HG03558 (cell line): ENCODE measurements at regions not wholly inside any gene's neighbourhood (a gene's known extent, or its start where the extent isn't known, plus 50 kb on each side); places are given as distances from the start of the nearest gene placed in this dataset.
"Not testable (repeated sequence)": the region's sequence is repeated elsewhere in the genome, so short reads cannot be mapped to it uniquely, and the experiment has no call there.

Source experiments
- ATAC-seq: cut with Tn5 transposase; IDR thresholded peaks from one replicate; pipeline ENCODE4 v1.9.1; 2021; ENCODE audit warnings: moderate number of reproducible peaks; ENCODE audit not compliant: unreplicated experiment; ENCODE audit errors: extremely low read depth

GRCh38 chr17:51429938-51430337 lies 169.6 kb downstream of the UTP18 start:
- not testable (repeated sequence) for ATAC-seq

GRCh38 chr17:51430591-51430990 lies 170.2 kb downstream of the UTP18 start:
- ATAC-seq = no peak

GRCh38 chr17:51434434-51435170 lies 174.3 kb downstream of the UTP18 start:
- ATAC-seq = no peak

DNA sequence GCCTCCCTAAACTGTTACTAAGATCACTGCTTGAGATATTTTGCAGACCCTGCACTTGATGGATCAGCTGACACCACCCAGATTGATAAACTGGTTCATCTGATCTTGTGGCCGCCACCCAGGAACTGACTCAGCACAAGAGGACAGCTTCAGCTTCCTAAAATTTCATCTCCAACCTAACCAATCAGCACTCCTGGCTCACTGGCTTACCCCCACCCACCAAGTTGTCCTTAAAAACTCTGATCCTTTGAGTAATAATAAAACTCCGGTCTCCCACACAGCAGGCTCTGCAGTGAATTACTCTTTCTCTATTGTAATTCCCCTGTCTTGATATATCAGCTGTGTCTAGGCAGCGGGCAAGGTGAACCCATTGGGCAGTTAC lies 174.8 kb downstream of the UTP18 start:
- no peak for ATAC-seq

DNA sequence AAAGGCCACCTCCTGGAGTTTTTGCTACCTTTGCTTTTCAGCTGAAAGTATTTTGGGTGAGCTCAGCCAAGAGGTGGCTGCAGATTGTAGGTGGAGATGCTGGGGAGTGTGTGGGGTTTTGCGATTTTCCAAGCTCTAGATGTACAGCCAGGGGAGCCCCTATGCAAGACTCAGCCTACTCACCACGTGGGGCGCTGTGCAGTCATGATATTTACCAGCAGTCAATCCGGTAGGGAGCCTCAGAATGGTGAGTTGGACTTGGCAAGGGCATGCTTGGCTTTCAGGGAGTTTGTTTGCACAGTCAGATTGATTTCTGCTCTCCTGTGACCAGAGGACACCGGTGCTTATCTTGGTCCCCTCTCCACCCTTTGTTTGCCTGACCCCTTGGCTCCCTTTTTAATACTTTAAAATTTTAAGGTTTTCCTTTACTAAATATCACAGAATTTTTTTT lies 175.3 kb downstream of the UTP18 start:
- ATAC-seq = no peak

- ATAC-seq = no peak
Observed at GRCh38 chr17:51439395-51440229, 179.3 kb downstream of the UTP18 start.

GRCh38 chr17:51441431-51441830 lies 181.1 kb downstream of the UTP18 start:
- ATAC-seq = no peak

DNA sequence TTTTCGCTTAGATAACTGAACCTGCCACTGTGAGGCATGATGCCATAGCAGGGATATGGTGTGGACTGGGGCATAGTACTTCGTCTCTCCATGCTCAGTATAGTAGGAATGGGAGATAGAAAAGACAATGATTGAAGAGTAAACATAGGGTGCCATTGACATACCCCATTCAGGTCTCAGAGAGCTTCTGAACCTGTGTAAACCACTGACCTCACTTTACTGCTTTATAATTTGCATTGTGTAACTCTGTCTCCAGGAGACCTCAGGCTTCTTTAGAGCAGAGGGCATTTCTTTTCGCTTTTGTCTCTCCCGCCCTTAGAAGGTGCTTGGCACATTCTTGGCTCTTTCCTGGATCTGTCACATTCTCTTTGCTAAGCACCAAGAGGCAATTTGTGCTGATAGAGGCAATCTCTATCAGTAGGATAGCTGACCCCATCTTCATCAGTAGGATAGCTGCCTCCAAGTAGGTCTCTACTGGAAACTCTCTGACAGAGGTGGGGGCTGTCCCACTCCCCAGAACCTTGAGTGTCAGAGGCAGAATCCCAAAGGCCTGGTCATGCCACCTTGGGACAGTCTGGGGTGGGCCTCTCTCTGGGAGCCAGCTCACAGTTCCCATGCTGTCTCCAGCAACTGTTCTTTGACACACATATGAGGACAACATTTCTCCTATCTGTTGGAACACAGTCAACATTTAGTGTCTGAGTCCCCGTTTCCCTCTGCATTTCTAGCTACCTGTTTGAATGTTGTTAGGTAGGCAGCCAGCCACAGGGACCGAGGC lies 181.9 kb downstream of the UTP18 start:
- ATAC-seq = no peak

DNA sequence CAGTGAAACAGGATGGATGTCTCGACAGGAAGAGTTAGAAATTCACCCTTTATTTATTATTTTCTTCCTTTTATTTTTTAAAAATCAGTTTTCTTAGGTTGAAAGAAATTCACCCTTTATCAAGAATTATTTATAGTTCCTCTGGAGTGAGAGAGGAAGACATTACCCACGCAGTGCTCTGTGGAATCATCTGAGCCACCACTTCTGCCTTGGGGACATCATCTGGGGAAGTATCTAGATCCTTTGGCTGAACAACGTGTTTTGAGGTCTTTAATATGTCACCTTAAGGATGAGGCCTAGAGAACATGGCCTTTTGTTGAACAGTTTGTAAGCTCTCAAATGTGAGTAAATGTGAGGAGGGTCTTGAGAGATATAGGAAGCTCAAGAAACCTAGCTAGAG lies 183.3 kb downstream of the UTP18 start:
- no peak for ATAC-seq

GRCh38 chr17:51445946-51446345 lies 185.6 kb downstream of the UTP18 start:
- no peak for ATAC-seq

GRCh38 chr17:51454456-51454978 lies 194.2 kb downstream of the UTP18 start:
- no peak for ATAC-seq

DNA sequence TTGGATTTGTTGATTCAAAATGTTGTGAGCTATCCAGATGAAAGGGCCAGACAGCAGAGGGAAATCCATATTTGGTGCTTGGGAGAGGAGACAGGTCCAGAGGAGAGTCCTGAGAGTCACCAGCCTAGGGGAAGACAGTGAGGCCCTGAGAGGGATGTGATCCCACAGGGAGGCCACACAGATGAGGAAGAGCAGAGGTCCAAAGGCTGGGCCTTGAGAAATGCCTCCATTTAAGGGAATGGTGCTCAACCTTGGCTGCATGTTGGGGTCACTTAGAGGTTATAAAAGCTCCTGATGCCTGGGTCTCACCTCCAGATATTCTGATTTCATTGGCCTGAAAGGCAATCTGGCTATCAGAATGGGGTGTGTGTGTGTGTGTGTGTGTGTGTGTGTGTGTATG lies 194.9 kb downstream of the UTP18 start:
- ATAC-seq = no peak

GRCh38 chr17:51455931-51456330 lies 195.6 kb downstream of the UTP18 start:
- ATAC-seq = no peak

DNA sequence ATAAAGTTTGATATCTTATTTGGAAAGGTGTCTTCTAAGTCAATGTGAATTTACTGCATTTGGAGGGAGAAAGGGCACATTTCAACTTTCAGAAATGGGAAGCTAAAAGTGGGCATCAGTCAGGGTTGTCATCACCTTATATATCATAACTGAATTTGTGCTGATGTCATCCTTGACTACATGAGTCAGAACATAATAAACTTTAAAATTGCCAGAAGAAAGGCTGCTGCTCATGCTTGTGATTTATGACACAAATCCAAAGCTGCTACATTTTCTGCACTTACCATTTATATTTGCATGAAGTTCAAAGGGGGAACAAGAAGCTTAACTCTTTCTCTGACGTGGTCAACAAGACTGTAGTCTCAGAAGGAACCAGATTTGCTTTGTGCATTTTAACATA lies 196.6 kb downstream of the UTP18 start:
- no peak for ATAC-seq

DNA sequence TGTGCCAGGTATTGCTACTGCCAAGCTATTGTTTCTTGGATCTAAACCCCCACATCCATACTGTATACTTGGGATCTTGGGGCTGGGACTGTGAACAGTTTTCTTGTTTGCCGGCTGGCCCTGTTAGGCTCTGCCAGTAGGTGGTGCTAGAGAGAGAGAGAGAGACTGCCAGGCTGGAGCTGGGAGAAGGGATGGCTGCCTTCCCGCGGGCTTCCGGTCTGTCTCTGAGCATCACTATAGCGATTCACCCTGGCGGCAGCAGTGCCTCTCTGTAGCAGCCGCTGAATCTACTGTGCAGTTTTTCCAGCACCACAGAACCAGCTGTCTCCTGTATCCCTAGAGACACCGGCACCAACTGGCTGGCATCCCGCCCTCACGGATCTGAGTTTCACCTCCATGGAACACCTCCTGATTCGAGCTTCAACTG lies 201.2 kb downstream of the UTP18 start:
- ATAC-seq = no peak

- ATAC-seq = no peak
Observed at GRCh38 chr17:51463353-51463752, 203.0 kb downstream of the UTP18 start.

DNA sequence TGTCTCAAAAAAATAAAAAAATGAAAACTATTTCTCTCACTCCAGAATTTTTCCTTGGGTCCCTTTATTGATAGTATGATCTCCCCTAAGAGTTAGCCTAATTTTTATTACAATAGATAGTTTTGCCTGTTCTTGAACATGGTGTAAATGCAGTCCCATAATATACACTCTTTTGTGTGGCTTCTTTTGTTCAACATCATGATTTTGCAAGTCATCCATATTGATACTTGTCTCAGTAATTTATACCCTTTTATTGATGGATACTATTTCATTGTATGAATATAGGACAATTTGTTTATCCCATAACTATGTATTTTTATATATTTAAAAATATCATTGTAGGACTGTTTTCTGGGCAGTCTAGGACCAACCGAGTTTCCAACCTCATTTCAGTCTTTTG lies 207.0 kb downstream of the UTP18 start:
- no peak for ATAC-seq

DNA sequence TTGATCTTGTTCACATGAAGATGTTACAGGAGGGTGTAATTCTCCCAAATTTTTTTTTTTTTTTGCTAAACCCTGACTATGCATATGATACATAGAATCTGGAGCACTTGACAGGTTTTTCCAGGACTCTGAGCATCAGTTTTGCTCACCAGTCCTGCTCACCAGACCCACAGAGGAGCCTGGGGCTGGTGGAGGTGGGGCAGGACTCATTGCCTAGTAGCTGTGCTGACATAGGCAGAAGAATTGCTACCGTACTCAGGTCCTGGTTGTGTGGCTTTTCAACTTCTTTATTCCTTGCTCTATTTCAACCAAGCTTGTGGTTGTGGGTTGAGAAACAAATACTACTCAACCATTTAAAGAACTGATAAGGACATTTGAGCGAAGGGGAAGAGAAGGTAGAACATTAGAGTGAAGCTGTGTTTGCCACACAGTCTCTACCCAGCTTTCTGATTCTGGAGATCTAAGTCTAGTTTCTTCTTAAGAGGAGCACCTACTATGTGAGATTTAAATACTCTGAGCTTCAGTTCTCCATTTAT lies 212.4 kb downstream of the UTP18 start:
- no peak for ATAC-seq

GRCh38 chr17:51474764-51475163 lies 214.4 kb downstream of the UTP18 start:
- ATAC-seq = no peak

DNA sequence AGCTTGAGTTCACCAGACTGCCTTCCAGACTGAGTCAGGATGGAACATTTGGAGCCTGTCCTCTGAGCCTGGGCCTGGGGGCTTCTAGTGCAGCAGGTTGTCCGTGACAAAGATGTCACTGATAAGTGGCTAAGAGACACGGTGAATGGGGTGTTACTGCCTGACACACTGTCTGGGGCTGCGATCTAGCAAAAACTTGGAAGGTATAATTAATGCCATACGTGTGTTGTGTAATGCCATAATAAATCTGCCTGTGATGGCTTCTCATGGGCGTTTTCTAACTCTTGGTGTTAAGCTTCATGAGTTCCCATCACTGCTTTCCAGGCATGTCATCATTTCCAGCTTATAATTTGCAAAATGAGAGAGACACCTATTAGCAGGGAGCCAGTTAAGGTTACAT lies 215.4 kb downstream of the UTP18 start:
- no peak for ATAC-seq
